Ovary (tissue), 7 donors: ENCODE measurements at regions not wholly inside any gene's neighbourhood (a gene's known extent, or its start where the extent isn't known, plus 50 kb on each side); places are given as distances from the start of the nearest gene placed in this dataset.

ENCODE experiments used
- DNase-seq, 5 donors: peaks; one replicate each; pipeline ENCODE4 v3.0.0-alpha.2; 2019 to 2020
- H3K27ac ChIP-seq, 2 donors: fragments of 200-600 bp; one replicate each; pipeline versions ENCODE4 v1.5.1 to v1.8.0; 2019 to 2022
- H3K27me3 ChIP-seq: fragments of 200-600 bp; one replicate; pipeline ENCODE4 v1.8.0; 2022
- H3K36me3 ChIP-seq: fragments of 200-600 bp; sonication (generic); one replicate; pipeline ENCODE4 v1.5.1; 2019
- H3K4me1 ChIP-seq: one replicate; pipeline ENCODE4 v1.8.1; 2013; ENCODE audit warnings: mild to moderate bottlenecking, moderate library complexity; ENCODE audit not compliant: insufficient read depth
- H3K4me3 ChIP-seq: fragments of 200-600 bp; sonication (generic); one replicate; pipeline ENCODE4 v1.5.1; 2017
- H3K9me3 ChIP-seq, 2 donors: fragments of 200-600 bp in 1 of 2; sonication (generic) in 1 of 2; one replicate each; pipeline versions ENCODE4 v1.5.1 to v1.8.1; 2013 to 2019; ENCODE audit warnings: mild to moderate bottlenecking in 1 of 2, moderate library complexity in 1 of 2
- EP300 ChIP-seq: sonication (generic); formaldehyde crosslinking; IDR thresholded peaks from one replicate; pipeline ENCODE4 v1.6.1; 2017; ENCODE audit warnings: antibody characterized with exemption
- POLR2A ChIP-seq: fragments of 450-650 bp; IDR thresholded peaks from one replicate; pipeline ENCODE4 v1.6.1; 2017; ENCODE audit warnings: antibody characterized with exemption, mild to moderate bottlenecking, moderate library complexity
- WGBS, 3 donors: extraction: QIAGEN DNeasy Blood & Tissue Kit in 1 of 3; methylation state at CpG; one replicate each; pipeline versions ENCODE4 v1.1.5 to v1.1.7; 2013 to 2017; 5-methylcytosine and 5-hydroxymethylcytosine counted together
- intact Hi-C, 4 donors: fragments of 100-400 bp; cut with DNase I; formaldehyde crosslinking; loops; one replicate each; pipeline versions ENCODE4 v1.11.0 to v1.15.1; 2022 to 2023
- TF ChIP-seq, protein P1 (sequence below), 3 donors: fragments of 450-650 bp in 2 of 3; fragments of 200-600 bp in 1 of 3; IDR thresholded peaks; one replicate each; pipeline versions ENCODE4 v1.5.1 to v1.8.0; 2016 to 2022; ENCODE audit warnings: antibody characterized with exemption in 3 of 3, mild to moderate bottlenecking in 1 of 3
- donor health status: DM: no; HTN: no; CAD: no; lungs with moderate emphysema.
- donor health status: DM: no; HTN: no; CAD: no.
- donor health status: Bipolar disorder and iron deficiency.
- donor health status: DM: no; HTN: no; CAD: no.
- donor health status: DM: yes; HTN: yes; CAD: no.

DNA sequence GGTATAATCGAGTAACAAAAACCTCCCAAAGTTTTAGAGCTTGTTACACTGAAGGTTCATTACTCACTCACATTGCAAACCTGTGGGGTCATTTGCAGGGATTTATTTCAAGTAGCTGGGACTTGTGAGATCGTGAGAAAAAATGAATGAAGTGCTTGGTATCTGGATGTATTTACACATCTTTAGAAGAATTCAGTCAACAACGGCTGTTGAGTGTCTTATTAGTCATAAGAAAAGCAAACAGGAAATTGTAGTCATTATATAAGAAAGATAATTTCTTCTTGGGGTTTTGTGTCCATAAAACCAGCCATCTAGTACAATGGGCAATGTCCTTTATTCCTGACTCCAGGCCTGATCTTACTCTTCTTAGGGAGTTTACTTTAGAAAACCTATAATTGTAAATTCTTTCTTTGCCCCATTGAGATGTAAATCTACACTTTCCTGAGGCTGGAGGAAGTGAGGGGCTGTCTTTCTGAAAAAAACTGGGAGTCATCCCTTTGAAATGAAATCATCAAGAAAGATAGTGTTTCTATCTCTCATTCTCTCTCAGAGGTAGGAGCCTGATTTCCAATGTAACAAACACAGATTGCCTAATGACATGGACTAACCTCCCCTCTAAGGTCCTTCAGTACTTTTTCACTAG lies 202.5 kb upstream of the ASCC3 start:
- TF ChIP-seq, protein P1, sequence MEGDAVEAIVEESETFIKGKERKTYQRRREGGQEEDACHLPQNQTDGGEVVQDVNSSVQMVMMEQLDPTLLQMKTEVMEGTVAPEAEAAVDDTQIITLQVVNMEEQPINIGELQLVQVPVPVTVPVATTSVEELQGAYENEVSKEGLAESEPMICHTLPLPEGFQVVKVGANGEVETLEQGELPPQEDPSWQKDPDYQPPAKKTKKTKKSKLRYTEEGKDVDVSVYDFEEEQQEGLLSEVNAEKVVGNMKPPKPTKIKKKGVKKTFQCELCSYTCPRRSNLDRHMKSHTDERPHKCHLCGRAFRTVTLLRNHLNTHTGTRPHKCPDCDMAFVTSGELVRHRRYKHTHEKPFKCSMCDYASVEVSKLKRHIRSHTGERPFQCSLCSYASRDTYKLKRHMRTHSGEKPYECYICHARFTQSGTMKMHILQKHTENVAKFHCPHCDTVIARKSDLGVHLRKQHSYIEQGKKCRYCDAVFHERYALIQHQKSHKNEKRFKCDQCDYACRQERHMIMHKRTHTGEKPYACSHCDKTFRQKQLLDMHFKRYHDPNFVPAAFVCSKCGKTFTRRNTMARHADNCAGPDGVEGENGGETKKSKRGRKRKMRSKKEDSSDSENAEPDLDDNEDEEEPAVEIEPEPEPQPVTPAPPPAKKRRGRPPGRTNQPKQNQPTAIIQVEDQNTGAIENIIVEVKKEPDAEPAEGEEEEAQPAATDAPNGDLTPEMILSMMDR (IDR thresholded peaks at IDR 0.05) = no peak
- no peak for TF ChIP-seq EP300
- TF ChIP-seq POLR2A = no peak
- Histone ChIP-seq H3K36me3 (no peaks in the 10 kb centered on the region), H3K4me3 (no peak overlapping the region), H3K27ac (no peak overlapping the region), H3K9me3 (no peaks in the 10 kb centered on the region), H3K27me3 (no peaks in the 10 kb centered on the region), H3K4me1 (no peaks in the 10 kb centered on the region)
- intact Hi-C loops = loop anchor here in 1 of 4 donors (5.0 kb wide), 1 partner anchor 311 kb away; no protein-coding TSS in a partner anchor
- WGBS, 3 donors = 21 to 22% (median 21%) methylated on average over 3 of the region's 3 CpGs
- DNase-seq = no peak

DNA sequence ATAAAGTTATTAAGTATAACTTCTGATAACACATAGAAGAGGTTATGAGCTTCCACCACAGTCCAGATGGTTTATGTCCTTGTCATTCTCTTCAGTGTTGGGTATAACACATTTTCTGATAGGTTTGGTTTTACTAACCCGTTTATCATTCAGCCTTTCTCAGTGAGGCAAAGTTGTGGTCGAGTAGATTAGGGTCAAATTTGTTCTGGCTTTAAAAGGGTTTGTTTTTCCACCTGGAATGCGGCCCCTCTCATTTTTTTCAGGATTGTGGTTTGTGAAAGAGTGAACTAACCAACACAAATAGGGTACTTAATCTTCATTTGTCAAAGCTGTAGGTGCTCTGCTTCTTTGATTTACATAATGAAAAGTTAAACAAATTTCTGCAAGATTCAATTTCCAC lies 204.2 kb upstream of the ASCC3 start:
- H3K27me3 ChIP-seq = no peaks in the 10 kb centered on the region
- no peak overlapping the region for H3K27ac ChIP-seq
- WGBS, 3 donors = 2 to 12% (median 3%) methylated on average over 3 of the region's 3 CpGs
- no peak for TF ChIP-seq EP300
- TF ChIP-seq, protein P1 (IDR thresholded peaks at IDR 0.05) = no peak
- no peak for TF ChIP-seq POLR2A
- no peaks in the 10 kb centered on the region for H3K36me3 ChIP-seq
- H3K4me3 ChIP-seq = no peak overlapping the region
- no peaks in the 10 kb centered on the region for H3K9me3 ChIP-seq
- intact Hi-C loops = no loop called here
- no peaks in the 10 kb centered on the region for H3K4me1 ChIP-seq
- DNase-seq = no peak

DNA sequence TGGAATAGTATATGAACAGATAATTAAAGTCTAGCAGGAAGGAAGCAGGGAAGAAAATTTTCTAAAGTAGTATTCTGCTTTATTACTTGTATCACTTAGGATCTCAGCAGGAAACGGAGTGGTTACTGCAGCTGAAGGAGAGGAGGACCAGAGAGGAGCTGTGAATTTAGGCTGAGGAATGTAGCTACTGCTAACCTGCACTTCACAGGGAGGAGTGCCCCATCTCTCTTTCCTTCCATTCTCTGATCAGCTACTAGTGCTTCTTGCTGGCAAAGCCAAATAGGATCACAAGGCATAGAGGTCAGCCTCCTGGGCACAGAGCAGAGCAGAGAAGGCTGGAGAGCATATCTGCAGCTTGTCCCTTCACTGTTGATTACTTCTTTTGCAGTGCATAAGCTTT lies 205.3 kb upstream of the ASCC3 start:
- H3K27ac ChIP-seq = no peak overlapping the region
- H3K27me3 ChIP-seq = no peaks in the 10 kb centered on the region
- H3K4me3 ChIP-seq = no peak overlapping the region
- WGBS, 3 donors = 41 to 69% (median 59%) methylated on average over 1 of the region's 1 CpG
- H3K36me3 ChIP-seq = no peaks in the 10 kb centered on the region
- intact Hi-C loops = no loop called here
- no peak for DNase-seq
- no peaks in the 10 kb centered on the region for H3K9me3 ChIP-seq
- no peaks in the 10 kb centered on the region for H3K4me1 ChIP-seq
- TF ChIP-seq, protein P1 (IDR thresholded peaks at IDR 0.05) = no peak
- TF ChIP-seq POLR2A (no peak), EP300 (no peak)

DNA sequence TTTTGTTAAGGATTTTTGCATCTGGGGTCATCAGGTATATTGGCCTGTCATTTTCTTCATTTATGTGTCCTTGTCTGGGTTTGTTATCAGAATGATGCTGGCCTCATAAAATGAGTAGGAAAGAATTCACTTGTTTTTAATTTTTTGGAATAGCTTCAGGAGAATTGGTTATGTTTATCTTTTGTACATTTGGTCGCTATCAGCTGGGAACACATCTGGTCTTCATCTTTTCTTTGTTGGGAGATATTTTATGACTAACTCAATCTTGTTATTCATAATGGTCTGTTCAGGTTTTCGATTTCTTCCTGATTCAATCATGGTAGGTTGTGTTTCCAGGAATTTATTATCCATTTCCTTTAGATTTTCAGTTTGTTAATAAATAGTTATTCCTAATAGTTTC lies 207.5 kb upstream of the ASCC3 start:
- 37 to 52% (median 42%) methylated on average over 2 of the region's 2 CpGs for WGBS, 3 donors
- intact Hi-C loops = no loop called here

More for the DNA sequence above, 207.5 kb upstream of the ASCC3 start:
- DNase-seq = no peak
- Histone ChIP-seq H3K27ac (no peak overlapping the region), H3K36me3 (no peaks in the 10 kb centered on the region), H3K4me3 (no peak overlapping the region), H3K27me3 (no peaks in the 10 kb centered on the region), H3K9me3 (no peaks in the 10 kb centered on the region), H3K4me1 (no peaks in the 10 kb centered on the region)
- TF ChIP-seq, protein P1 (IDR thresholded peaks at IDR 0.05) = no peak
- TF ChIP-seq POLR2A (no peak), EP300 (no peak)
